DLD1 (cell line): ENCODE measurements at regions not wholly inside any gene's neighbourhood (a gene's known extent, or its start where the extent isn't known, plus 50 kb on each side); places are given as distances from the start of the nearest gene placed in this dataset.

Source experiments
- in situ Hi-C: cut with HindIII; loops from 2 replicates; pipeline ENCODE4 v1.10.0; 2017; ENCODE audit warnings: low sequenced_read_pairs

DNA sequence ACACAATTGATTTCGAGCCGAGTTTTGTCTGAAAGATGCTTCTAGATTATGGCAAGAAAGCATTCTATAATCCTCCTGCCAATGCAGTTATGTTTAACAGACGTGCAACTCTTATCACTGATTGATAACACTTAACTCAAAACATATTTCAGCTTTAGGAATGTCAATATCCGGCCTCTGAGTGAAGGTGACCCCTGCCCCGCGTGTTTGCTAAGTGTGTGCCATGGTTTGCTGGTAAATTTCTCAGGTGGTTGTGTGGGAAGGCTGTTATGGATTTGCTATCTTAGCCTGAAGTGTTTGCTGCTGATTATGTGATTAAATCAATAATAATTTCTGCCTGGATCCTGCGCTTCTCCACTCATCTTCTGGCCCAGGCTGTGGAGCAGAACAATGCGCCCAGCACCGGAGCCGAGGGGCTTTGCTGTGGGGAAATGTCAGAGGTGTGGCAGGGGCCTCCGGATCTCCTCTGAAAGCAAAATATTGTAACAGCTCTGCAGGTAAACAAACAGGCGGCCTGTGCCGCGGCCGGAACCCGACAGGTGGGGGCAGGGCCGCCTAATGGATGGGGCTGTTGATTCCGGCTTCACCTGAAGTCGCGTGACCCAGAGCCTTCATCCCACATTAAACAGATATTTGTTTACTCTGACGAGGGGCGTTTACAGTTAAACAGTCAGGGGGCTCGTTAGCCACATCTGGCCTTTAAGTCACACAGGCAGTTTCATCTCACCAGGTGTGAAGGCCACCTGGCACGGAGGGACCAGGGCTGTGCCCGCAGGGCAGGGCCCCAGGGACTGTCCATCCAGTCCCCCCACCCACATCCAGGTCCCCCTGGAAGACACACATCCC, 210.7 kb upstream of the SALL3 start:
- in situ Hi-C loops = no loop called here

- in situ Hi-C loops = no loop called here
Measured at GRCh38 chr18:78769502-78770105, 210.0 kb upstream of the SALL3 start.

- in situ Hi-C loops = no loop called here
Measured at GRCh38 chr18:78770139-78770822, 209.3 kb upstream of the SALL3 start.

- in situ Hi-C loops = no loop called here
Measured at GRCh38 chr18:78770823-78771139, 208.8 kb upstream of the SALL3 start.

DNA sequence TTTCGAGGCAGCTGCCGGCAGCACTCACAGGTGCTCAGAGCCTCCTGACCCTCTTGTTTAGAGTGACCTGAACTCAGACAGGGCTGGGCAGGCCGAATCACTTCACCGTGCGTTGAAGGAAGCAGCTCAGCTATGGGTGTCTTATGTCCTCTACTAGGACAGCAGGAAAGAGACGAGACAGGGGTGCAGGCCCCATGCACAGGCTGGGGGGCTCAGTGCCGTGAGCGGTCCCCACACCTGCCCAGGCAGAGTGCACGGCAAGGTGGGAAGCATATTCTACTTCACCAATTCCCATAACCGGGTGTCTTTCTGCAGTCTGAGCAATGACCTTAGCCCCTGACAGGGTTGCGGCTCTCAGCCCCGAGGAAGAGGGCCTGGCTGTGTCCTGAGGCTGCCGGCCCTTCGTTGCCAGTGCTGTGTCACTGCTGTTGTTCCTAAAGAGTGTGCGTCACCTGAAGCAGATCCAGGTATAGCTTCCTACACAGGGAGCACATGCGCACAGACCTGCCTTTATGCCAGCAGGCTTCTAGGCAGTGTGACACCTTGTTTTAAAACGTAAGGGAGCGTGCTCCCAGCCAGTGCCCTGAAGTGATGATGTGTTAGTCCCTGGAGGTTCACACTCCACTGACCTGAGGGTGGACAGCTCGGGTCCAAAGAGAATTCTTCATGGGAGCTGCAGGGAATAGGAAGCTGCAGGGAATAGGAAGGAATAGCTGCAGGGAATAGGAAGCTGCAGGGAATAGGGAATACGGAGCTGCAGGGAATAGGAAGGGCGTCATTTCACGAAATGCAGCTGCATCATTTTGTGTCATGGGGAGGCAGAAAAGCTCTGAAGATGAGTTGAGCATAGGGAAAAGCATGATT, 207.9 kb upstream of the SALL3 start:
- in situ Hi-C loops = no loop called here

- in situ Hi-C loops = no loop called here
Measured at GRCh38 chr18:78772360-78773302, 207.0 kb upstream of the SALL3 start.

DNA sequence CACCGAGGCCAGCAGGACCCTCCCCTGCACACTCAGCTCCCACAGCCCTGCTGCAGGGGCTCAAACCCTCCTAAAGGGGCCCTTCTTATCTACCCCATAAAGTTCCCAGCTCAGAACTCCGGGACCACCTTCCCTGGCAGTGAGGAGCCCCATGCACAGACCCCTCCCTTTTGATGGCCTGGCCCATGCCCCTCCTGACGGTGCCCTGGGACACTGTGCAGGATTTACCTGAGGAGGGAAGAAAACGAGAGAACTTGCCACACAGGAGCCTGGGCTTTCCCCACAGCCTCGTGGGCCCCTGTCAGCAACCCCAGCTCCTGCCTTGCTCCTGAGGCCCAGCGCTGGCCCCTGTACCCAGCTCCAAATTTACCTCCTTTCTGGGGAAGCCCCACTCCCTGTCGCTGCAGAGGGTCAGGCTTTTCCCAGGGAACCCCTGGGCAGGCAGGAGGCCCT, 206.3 kb upstream of the SALL3 start:
- in situ Hi-C loops = no loop called here

- in situ Hi-C loops = no loop called here
Measured at GRCh38 chr18:78773819-78774218, 205.8 kb upstream of the SALL3 start.

- in situ Hi-C loops = no loop called here
Measured at GRCh38 chr18:78774741-78775141, 204.9 kb upstream of the SALL3 start.

DNA sequence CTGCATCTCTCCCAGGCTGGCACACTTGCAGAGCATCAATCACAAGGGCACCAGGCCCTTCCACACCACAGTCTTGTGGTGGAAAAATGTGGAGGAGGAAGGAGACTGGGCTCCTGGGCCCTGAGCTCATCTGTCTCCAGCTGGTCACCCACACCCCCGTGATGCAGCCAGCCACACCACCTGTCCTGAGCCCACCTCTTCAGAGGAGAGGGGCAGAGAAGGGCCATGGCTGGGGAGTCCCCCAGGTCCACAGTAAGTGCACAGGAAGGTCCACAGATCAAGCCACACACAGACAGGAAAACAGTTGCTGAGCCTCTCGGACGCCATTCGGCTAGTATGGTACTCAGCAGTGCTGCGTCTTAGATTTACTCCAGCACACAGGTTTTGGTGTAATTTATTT, 203.5 kb upstream of the SALL3 start:
- in situ Hi-C loops = no loop called here

- in situ Hi-C loops = no loop called here
Measured at GRCh38 chr18:78776706-78777285, 202.8 kb upstream of the SALL3 start.

GRCh38 chr18:78777992-78778391, 201.6 kb upstream of the SALL3 start:
- in situ Hi-C loops = no loop called here

- in situ Hi-C loops = no loop called here
Measured at GRCh38 chr18:78778651-78779050, 201.0 kb upstream of the SALL3 start.

DNA sequence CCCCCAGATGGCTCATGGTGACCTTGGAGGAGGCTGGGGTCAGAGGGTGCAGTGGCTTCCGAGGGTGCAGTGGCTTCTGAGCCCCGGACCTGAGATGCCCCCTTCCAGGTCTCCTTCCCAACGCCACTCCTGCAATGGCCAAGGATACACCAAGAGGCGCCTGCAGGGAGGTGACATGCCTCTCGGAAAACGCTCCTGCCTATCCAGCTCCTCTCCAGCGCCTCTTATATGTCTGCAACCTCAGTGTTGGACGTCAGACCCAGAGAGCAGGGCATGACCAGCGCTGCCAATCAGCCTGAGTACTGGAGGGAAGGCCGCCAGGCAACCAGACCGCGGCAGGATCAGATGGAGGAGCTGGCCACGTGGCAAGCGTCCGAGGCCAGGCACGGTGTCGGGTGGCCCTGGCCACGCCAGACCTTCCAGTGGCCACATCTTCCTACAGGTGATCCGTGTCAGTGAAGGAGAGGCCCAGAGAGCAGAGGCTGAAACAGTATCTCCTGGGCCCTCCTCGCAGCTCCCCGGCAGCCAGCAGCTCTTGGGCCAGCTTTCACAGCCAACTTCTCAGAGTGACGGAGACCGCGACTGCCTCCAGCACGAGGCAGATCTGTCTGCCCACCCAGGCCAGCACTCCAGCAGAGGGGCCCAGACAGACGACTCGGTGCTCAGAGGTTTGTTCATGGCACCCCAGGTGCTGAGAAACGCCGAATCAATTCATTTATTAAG, 199.5 kb upstream of the SALL3 start:
- in situ Hi-C loops = no loop called here

DNA sequence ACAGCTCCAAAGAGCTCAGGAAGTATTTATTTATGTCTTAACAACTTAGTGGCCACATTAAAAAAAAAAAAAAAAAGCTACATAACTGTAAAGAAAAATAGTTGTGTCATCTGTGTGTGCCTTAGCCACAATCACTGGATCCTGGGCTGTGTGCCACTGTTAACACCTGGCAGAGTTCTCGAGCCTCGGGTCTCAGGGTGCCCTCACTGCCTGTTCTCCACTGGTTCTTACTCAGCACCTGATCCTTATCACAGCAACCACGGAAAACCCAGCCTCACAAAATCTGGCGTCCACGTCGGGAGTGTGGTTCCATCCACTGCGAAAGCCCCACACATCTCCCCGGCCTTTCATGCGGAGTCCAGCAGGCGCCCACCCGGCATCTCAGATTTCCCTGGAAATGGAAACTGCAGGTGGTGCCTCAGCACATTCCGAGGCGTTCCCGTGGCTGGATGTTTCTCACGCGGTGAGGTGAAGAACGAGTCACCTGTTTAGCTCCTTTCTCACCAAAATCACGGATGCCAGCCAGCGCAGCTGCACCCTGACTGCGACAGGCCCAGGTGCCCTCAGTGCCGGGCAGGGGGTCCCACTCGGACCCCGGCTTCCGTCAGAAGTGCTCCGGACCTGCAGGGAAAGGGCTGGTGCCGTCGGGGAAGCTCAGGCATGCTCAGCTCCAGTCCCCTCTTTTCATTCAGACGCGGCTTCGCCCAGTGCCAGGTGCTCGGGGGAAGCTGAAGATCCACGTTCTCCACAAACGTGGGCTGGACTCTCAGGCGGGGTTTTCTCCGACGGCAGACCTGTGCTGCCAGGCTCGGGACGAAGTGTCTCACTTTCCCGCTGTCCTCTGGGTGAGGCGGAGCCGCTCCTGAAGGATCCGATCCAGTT, 198.7 kb upstream of the SALL3 start:
- in situ Hi-C loops = no loop called here

DNA sequence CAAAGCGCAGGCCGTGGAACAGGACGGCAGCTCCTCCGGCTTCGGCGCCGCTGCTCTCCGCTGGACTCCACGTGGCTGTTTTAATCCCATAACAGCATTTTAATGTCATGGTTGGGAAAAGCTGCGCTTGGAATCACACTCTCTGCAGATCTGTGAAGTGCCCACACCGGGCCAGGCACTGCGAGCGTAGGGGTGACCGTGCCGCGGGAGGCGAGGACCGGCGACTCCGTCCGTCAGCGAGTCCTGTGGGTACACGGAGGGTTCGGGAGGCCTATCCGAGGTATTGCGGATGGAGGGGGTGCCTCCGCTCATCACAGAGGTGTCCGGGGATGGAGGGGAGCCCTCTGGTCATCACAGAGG, 198.0 kb upstream of the SALL3 start:
- in situ Hi-C loops = no loop called here

DNA sequence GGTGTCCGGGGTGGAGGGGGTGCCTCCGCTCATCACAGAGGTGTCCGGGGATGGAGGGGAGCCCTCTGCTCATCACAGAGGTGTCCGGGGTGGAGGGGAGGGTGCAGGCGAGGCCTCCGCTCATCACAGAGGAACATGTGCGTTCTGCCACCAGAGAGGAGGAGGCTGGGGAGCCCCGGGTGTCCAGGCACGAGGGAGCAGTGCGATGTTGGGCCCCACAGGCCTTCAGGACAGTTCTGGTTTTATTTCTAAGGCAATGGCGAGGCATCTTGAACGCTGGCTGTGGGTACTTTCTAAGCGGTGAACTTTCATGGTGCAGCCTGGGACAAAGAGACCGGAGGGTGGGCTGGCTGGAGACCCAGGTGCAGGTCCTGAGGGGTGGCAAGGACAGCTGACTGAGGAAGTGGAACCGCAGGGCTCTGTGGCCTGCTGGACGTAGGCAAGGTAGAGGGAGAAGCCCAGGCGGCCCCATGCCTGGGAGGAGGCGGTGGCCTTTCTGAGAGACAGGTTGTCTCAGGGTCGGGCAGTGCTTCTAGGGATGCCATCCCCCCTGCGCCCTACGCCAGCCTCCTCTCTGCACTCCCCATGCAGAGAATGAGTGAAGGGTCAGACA, 196.6 kb upstream of the SALL3 start:
- in situ Hi-C loops = no loop called here

- in situ Hi-C loops = no loop called here
Measured at GRCh38 chr18:78783564-78783960, 196.1 kb upstream of the SALL3 start.
